Naive thymus-derived CD8-positive, alpha-beta T cell (primary cell): ENCODE measurements at regions not wholly inside any gene's neighbourhood (a gene's known extent, or its start where the extent isn't known, plus 50 kb on each side); places are given as distances from the start of the nearest gene placed in this dataset.

Experiments used
- ATAC-seq, 2 donors: fragments of 150-1000 bp; cut with Tn5 transposase in 1 of 2; sonication (Bioruptor Pico), chemical (Tn5 transposase) in 1 of 2; 1 replicate in 1 of 2; 2 replicates in 1 of 2; pipeline ENCODE4 v1.10.0; 2021; ENCODE audit warnings: mild to moderate bottlenecking in 2 of 2, moderate library complexity in 2 of 2
- POLR2A ChIA-PET: fragments of 350-600 bp; sonication (Branson Sonifier 250); formaldehyde crosslinking; loops from one replicate; lab custom pipeline; 2021; ENCODE audit warnings: antibody characterized with exemption; lab: Charles Lee
- DNase-seq, 10 donors: peaks; one replicate each; pipeline versions ENCODE4 v3.0.0 to v3.0.0-alpha.2; 2020 to 2022
- H3K27ac Mint-ChIP-seq, 10 donors: one replicate each; pipeline ENCODE4 v1.8.0; 2020 to 2022; ENCODE audit warnings: mild to moderate bottlenecking in 10 of 10, mixed read lengths in 10 of 10, moderate library complexity in 4 of 10, inconsistent platforms in 1 of 10
- H3K27me3 Mint-ChIP-seq, 5 donors: one replicate each; pipeline ENCODE4 v1.8.0; 2021 to 2022; ENCODE audit warnings: mixed read lengths in 5 of 5
- H3K36me3 Mint-ChIP-seq, 3 donors: one replicate each; pipeline ENCODE4 v1.8.0; 2020 to 2022; ENCODE audit warnings: mixed read lengths in 3 of 3, mild to moderate bottlenecking in 2 of 3, inconsistent platforms in 1 of 3
- H3K4me1 Mint-ChIP-seq, 4 donors: one replicate each; pipeline ENCODE4 v1.8.0; 2021 to 2022; ENCODE audit warnings: mixed read lengths in 4 of 4
- H3K4me3 Mint-ChIP-seq, 10 donors: one replicate each; pipeline ENCODE4 v1.8.0; 2020 to 2022; ENCODE audit warnings: mild to moderate bottlenecking in 10 of 10, mixed read lengths in 10 of 10, moderate library complexity in 6 of 10, inconsistent platforms in 1 of 10
- H3K9me3 Mint-ChIP-seq, 9 donors: one replicate each; pipeline ENCODE4 v1.8.0; 2020 to 2022; ENCODE audit warnings: mixed read lengths in 9 of 9, mild to moderate bottlenecking in 3 of 9, inconsistent platforms in 1 of 9, moderate library complexity in 1 of 9

GRCh38 chr4:83860200-83860599 is 324.3 kb downstream of the GPAT3 start:
- Mint-ChIP-seq H3K36me3 (no peaks in the 10 kb centered on the region), H3K4me1 (no peaks in the 10 kb centered on the region), H3K9me3 (peaks cover 0 to 2% (median 0%) of the 10 kb centered on the region in 9 donors), H3K27ac (no peak overlapping the region), H3K4me3 (no peak overlapping the region), H3K27me3 (peaks cover 0 to 12% (median 4%) of the 10 kb centered on the region in 5 donors)
- no peak for ATAC-seq
- no peak for DNase-seq
- POLR2A ChIA-PET = no interaction called here

- POLR2A ChIA-PET = no interaction called here
- DNase-seq (no peak), ATAC-seq (no peak)
- no peaks in the 10 kb centered on the region for H3K4me1 Mint-ChIP-seq
- H3K4me3 Mint-ChIP-seq = no peak overlapping the region
- no peak overlapping the region for H3K27ac Mint-ChIP-seq
- H3K27me3 Mint-ChIP-seq = peaks cover 1 to 16% (median 4%) of the 10 kb centered on the region in 5 donors
- peaks cover 0 to 2% (median 0%) of the 10 kb centered on the region in 9 donors for H3K9me3 Mint-ChIP-seq
- no peaks in the 10 kb centered on the region for H3K36me3 Mint-ChIP-seq
Measured at GRCh38 chr4:83858131-83858530, 322.2 kb downstream of the GPAT3 start.

- DNase-seq (no peak), ATAC-seq (no peak)
- no peak overlapping the region for H3K27ac Mint-ChIP-seq
- H3K4me3 Mint-ChIP-seq = no peak overlapping the region
- no peaks in the 10 kb centered on the region for H3K36me3 Mint-ChIP-seq
- peaks cover 2 to 16% (median 7%) of the 10 kb centered on the region in 5 donors for H3K27me3 Mint-ChIP-seq
- H3K9me3 Mint-ChIP-seq = peaks cover 0 to 1% (median 0%) of the 10 kb centered on the region in 9 donors
- no peaks in the 10 kb centered on the region for H3K4me1 Mint-ChIP-seq
- POLR2A ChIA-PET = no interaction called here
Measured at GRCh38 chr4:83855044-83855443, 319.1 kb downstream of the GPAT3 start.

GRCh38 chr4:83852085-83852451 is 316.2 kb downstream of the GPAT3 start:
- Mint-ChIP-seq H3K4me1 (no peaks in the 10 kb centered on the region), H3K9me3 (peaks cover 0 to 1% (median 0%) of the 10 kb centered on the region in 9 donors), H3K27me3 (peaks cover 3 to 16% (median 7%) of the 10 kb centered on the region in 5 donors), H3K36me3 (no peaks in the 10 kb centered on the region), H3K4me3 (no peak overlapping the region), H3K27ac (no peak overlapping the region)
- no peak for DNase-seq
- POLR2A ChIA-PET = no interaction called here
- ATAC-seq = no peak

- DNase-seq = no peak
- Mint-ChIP-seq H3K27ac (no peak overlapping the region), H3K4me3 (no peak overlapping the region), H3K36me3 (no peaks in the 10 kb centered on the region), H3K9me3 (peaks cover 0 to 1% (median 0%) of the 10 kb centered on the region in 9 donors), H3K4me1 (no peaks in the 10 kb centered on the region), H3K27me3 (peaks cover 3 to 16% (median 7%) of the 10 kb centered on the region in 5 donors)
- POLR2A ChIA-PET = no interaction called here
- no peak for ATAC-seq
Measured at GRCh38 chr4:83851261-83852084, 315.6 kb downstream of the GPAT3 start.

GRCh38 chr4:83850435-83850834 is 314.5 kb downstream of the GPAT3 start:
- Mint-ChIP-seq H3K27ac (no peak overlapping the region), H3K4me3 (no peak overlapping the region), H3K27me3 (peaks cover 3 to 15% (median 7%) of the 10 kb centered on the region in 5 donors), H3K9me3 (peaks cover 0 to 1% (median 0%) of the 10 kb centered on the region in 9 donors), H3K4me1 (no peaks in the 10 kb centered on the region), H3K36me3 (no peaks in the 10 kb centered on the region)
- POLR2A ChIA-PET = no interaction called here
- DNase-seq = no peak
- no peak for ATAC-seq

- H3K36me3 Mint-ChIP-seq = no peaks in the 10 kb centered on the region
- POLR2A ChIA-PET = no interaction called here
- H3K9me3 Mint-ChIP-seq = no peaks in the 10 kb centered on the region
Measured at GRCh38 chr4:83846193-83846830, 310.4 kb downstream of the GPAT3 start.

GRCh38 chr4:83839615-83840014 is 303.7 kb downstream of the GPAT3 start:
- Mint-ChIP-seq H3K4me3 (no peak overlapping the region), H3K27me3 (peaks cover 0 to 9% (median 3%) of the 10 kb centered on the region in 5 donors), H3K4me1 (no peaks in the 10 kb centered on the region), H3K9me3 (peaks cover 0 to 2% (median 0%) of the 10 kb centered on the region in 9 donors), H3K36me3 (no peaks in the 10 kb centered on the region), H3K27ac (no peak overlapping the region)
- ATAC-seq (no peak), DNase-seq (no peak)
- POLR2A ChIA-PET = no interaction called here

More at GRCh38 chr4:83846193-83846830, 310.4 kb downstream of the GPAT3 start:
- DNase-seq (no peak), ATAC-seq (no peak)
- Mint-ChIP-seq H3K27me3 (peaks cover 0 to 5% (median 0%) of the 10 kb centered on the region in 5 donors), H3K4me1 (no peaks in the 10 kb centered on the region), H3K4me3 (no peak overlapping the region), H3K27ac (no peak overlapping the region)

- Mint-ChIP-seq H3K9me3 (peaks cover 0 to 2% (median 0%) of the 10 kb centered on the region in 9 donors), H3K4me1 (no peaks in the 10 kb centered on the region), H3K27ac (no peak overlapping the region), H3K27me3 (peaks cover 0 to 17% (median 3%) of the 10 kb centered on the region in 5 donors), H3K36me3 (no peaks in the 10 kb centered on the region), H3K4me3 (no peak overlapping the region)
- no peak for DNase-seq
- no peak for ATAC-seq
- POLR2A ChIA-PET = no interaction called here
Measured at GRCh38 chr4:83837614-83838308, 301.9 kb downstream of the GPAT3 start.

GRCh38 chr4:83833920-83834319 is 298.0 kb downstream of the GPAT3 start:
- POLR2A ChIA-PET = no interaction called here
- H3K4me3 Mint-ChIP-seq = no peak overlapping the region
- no peaks in the 10 kb centered on the region for H3K36me3 Mint-ChIP-seq
- no peak for ATAC-seq
- no peak for DNase-seq
- no peaks in the 10 kb centered on the region for H3K4me1 Mint-ChIP-seq
- peaks cover 0 to 17% (median 3%) of the 10 kb centered on the region in 5 donors for H3K27me3 Mint-ChIP-seq
- H3K9me3 Mint-ChIP-seq = peaks cover 0 to 4% (median 0%) of the 10 kb centered on the region in 9 donors
- no peak overlapping the region for H3K27ac Mint-ChIP-seq

- no peak overlapping the region for H3K4me3 Mint-ChIP-seq
- peaks cover 0 to 4% (median 0%) of the 10 kb centered on the region in 9 donors for H3K9me3 Mint-ChIP-seq
- no peak for DNase-seq
- peaks cover 0 to 13% (median 2%) of the 10 kb centered on the region in 5 donors for H3K27me3 Mint-ChIP-seq
- no peak for ATAC-seq
- no peaks in the 10 kb centered on the region for H3K36me3 Mint-ChIP-seq
- no peaks in the 10 kb centered on the region for H3K4me1 Mint-ChIP-seq
- no peak overlapping the region for H3K27ac Mint-ChIP-seq
- POLR2A ChIA-PET = no interaction called here
Measured at GRCh38 chr4:83832110-83832825, 296.4 kb downstream of the GPAT3 start.

GRCh38 chr4:83831588-83831987 is 295.7 kb downstream of the GPAT3 start:
- ATAC-seq = no peak
- POLR2A ChIA-PET = no interaction called here
- H3K4me3 Mint-ChIP-seq = no peak overlapping the region
- peaks cover 0 to 8% (median 0%) of the 10 kb centered on the region in 5 donors for H3K27me3 Mint-ChIP-seq
- H3K9me3 Mint-ChIP-seq = peaks cover 0 to 4% (median 0%) of the 10 kb centered on the region in 9 donors
- no peak overlapping the region for H3K27ac Mint-ChIP-seq
- no peaks in the 10 kb centered on the region for H3K36me3 Mint-ChIP-seq
- H3K4me1 Mint-ChIP-seq = no peaks in the 10 kb centered on the region
- DNase-seq = no peak
